ENCODE measurements at regions not wholly inside any gene's neighbourhood (a gene's known extent, or its start where the extent isn't known, plus 50 kb on each side); places are given as distances from the start of the nearest gene placed in this dataset.

GRCh38 chr11:134799386-134799785 is 387.3 kb upstream of the B3GAT1 start:
- no peak for TF ChIP-seq CTCF (IDR thresholded peaks at IDR 0.05)
- intact Hi-C loops (cut with DNase I) = no loop called here
- H3K9me3 ChIP-seq = no peaks in the 10 kb centered on the region
- peaks cover 6% of the 10 kb centered on the region for H3K4me1 ChIP-seq
- H3K36me3 ChIP-seq = no peaks in the 10 kb centered on the region
- H3K27ac ChIP-seq = no peak overlapping the region
- no peak overlapping the region for H3K4me3 ChIP-seq
- DNase-seq = no peak
- H3K27me3 ChIP-seq = peaks cover 24% of the 10 kb centered on the region
- no peak for ATAC-seq

GRCh38 chr11:134797411-134798089 is 385.5 kb upstream of the B3GAT1 start:
- no peak for DNase-seq
- Histone ChIP-seq H3K4me1 (peaks cover 6% of the 10 kb centered on the region), H3K27me3 (peaks cover 18% of the 10 kb centered on the region)

GRCh38 chr11:134795017-134795416 is 383.0 kb upstream of the B3GAT1 start:
- DNase-seq = no peak

More at GRCh38 chr11:134797411-134798089, 385.5 kb upstream of the B3GAT1 start:
- TF ChIP-seq CTCF (IDR thresholded peaks at IDR 0.05) = no peak
- no peak overlapping the region for H3K4me3 ChIP-seq
- no peak overlapping the region for H3K27ac ChIP-seq
- intact Hi-C loops (cut with DNase I) = no loop called here
- no peaks in the 10 kb centered on the region for H3K9me3 ChIP-seq
- no peak for ATAC-seq
- no peaks in the 10 kb centered on the region for H3K36me3 ChIP-seq

GRCh38 chr11:134794192-134794591 is 382.1 kb upstream of the B3GAT1 start:
- Histone ChIP-seq H3K36me3 (no peaks in the 10 kb centered on the region), H3K4me1 (no peaks in the 10 kb centered on the region), H3K27me3 (peaks cover 6% of the 10 kb centered on the region), H3K9me3 (no peaks in the 10 kb centered on the region), H3K4me3 (no peak overlapping the region), H3K27ac (no peak overlapping the region)
- DNase-seq = no peak
- ATAC-seq = no peak
- TF ChIP-seq CTCF (IDR thresholded peaks at IDR 0.05) = no peak
- intact Hi-C loops (cut with DNase I) = no loop called here

More at GRCh38 chr11:134795017-134795416, 383.0 kb upstream of the B3GAT1 start:
- Histone ChIP-seq H3K9me3 (no peaks in the 10 kb centered on the region), H3K27me3 (peaks cover 6% of the 10 kb centered on the region), H3K4me3 (no peak overlapping the region), H3K36me3 (no peaks in the 10 kb centered on the region), H3K27ac (no peak overlapping the region), H3K4me1 (no peaks in the 10 kb centered on the region)
- TF ChIP-seq CTCF (IDR thresholded peaks at IDR 0.05) = no peak
- intact Hi-C loops (cut with DNase I) = no loop called here
- no peak for ATAC-seq

- no peak overlapping the region for H3K4me3 ChIP-seq
- DNase-seq (no peak), ATAC-seq (no peak)
- H3K27ac ChIP-seq = no peak overlapping the region
- no peaks in the 10 kb centered on the region for H3K4me1 ChIP-seq
- TF ChIP-seq CTCF (IDR thresholded peaks at IDR 0.05) = no peak
- no peaks in the 10 kb centered on the region for H3K36me3 ChIP-seq
- no peaks in the 10 kb centered on the region for H3K9me3 ChIP-seq
- peaks cover 6% of the 10 kb centered on the region for H3K27me3 ChIP-seq
- intact Hi-C loops (cut with DNase I) = no loop called here
These were observed 380.6 kb upstream of the B3GAT1 start for GRCh38 chr11:134792677-134793076.

- H3K27me3 ChIP-seq = peaks cover 6% of the 10 kb centered on the region
- intact Hi-C loops (cut with DNase I) = no loop called here
- no peak overlapping the region for H3K4me3 ChIP-seq
- TF ChIP-seq CTCF (IDR thresholded peaks at IDR 0.05) = no peak
- H3K4me1 ChIP-seq = no peaks in the 10 kb centered on the region
- ATAC-seq = no peak
- DNase-seq = no peak
- H3K9me3 ChIP-seq = no peaks in the 10 kb centered on the region
- H3K36me3 ChIP-seq = no peaks in the 10 kb centered on the region
- H3K27ac ChIP-seq = no peak overlapping the region
These were observed 380.0 kb upstream of the B3GAT1 start for GRCh38 chr11:134792044-134792443.

Data from upper lobe of right lung (tissue), 1 donor.